MM.1S (cell line): ENCODE measurements at regions not wholly inside any gene's neighbourhood (a gene's known extent, or its start where the extent isn't known, plus 50 kb on each side); places are given as distances from the start of the nearest gene placed in this dataset.

Source experiments
- DNase-seq: peaks from one replicate; pipeline ENCODE4 v3.0.0-alpha.2; 2015
- H2AFZ ChIP-seq: fragments of 300-600 bp; sonication (generic); 2 replicates; pipeline ENCODE4 v1.6.0; 2016; ENCODE audit warnings: antibody characterized with exemption, low read length
- H3F3A ChIP-seq: fragments of 300-600 bp; sonication (generic); 2 replicates; pipeline ENCODE4 v1.6.1; 2016; ENCODE audit warnings: mild to moderate bottlenecking, antibody characterized with exemption, low read length, moderate library complexity, mixed read lengths; ENCODE audit not compliant: insufficient read depth
- H3K27ac ChIP-seq: fragments of 300-600 bp; sonication (generic); 2 replicates; pipeline ENCODE4 v1.5.1; 2016; ENCODE audit warnings: mild to moderate bottlenecking, low read length
- H3K27me3 ChIP-seq: fragments of 300-600 bp; sonication (generic); replicated peaks from 2 replicates; pipeline ENCODE4 v1.6.0; 2016; ENCODE audit warnings: low read length; ENCODE audit not compliant: insufficient read depth
- H3K36me3 ChIP-seq: fragments of 300-600 bp; sonication (generic); replicated peaks from 2 replicates; pipeline ENCODE4 v1.6.1; 2016; ENCODE audit warnings: mild to moderate bottlenecking, low read length, mixed read lengths; ENCODE audit not compliant: insufficient read depth
- H3K4me1 ChIP-seq: fragments of 300-600 bp; sonication (generic); 2 replicates; pipeline ENCODE4 v1.6.1; 2016; ENCODE audit warnings: low read length, mixed read lengths
- H3K4me2 ChIP-seq: fragments of 300-600 bp; sonication (generic); 2 replicates; pipeline ENCODE4 v1.6.0; 2016; ENCODE audit warnings: low read depth, low read length
- H3K4me3 ChIP-seq: fragments of 300-600 bp; sonication (generic); 2 replicates; pipeline ENCODE4 v1.5.1; 2016; ENCODE audit warnings: low read length, mixed read lengths
- H3K79me2 ChIP-seq: fragments of 300-600 bp; sonication (generic); 2 replicates; pipeline ENCODE4 v1.6.1; 2016; ENCODE audit warnings: mixed run types, low read length, mixed read lengths
- H3K9ac ChIP-seq: fragments of 300-600 bp; sonication (generic); 2 replicates; pipeline ENCODE4 v1.6.1; 2016; ENCODE audit warnings: low read length, mixed read lengths
- H3K9me2 ChIP-seq: fragments of 300-600 bp; sonication (generic); replicated peaks from 2 replicates; pipeline ENCODE4 v1.6.1; 2016; ENCODE audit warnings: mild to moderate bottlenecking, low read length, mixed read lengths; ENCODE audit not compliant: insufficient read depth
- H3K9me3 ChIP-seq: fragments of 300-600 bp; sonication (generic); replicated peaks from 2 replicates; pipeline ENCODE4 v1.6.1; 2016; ENCODE audit warnings: mild to moderate bottlenecking, low read length, mixed read lengths; ENCODE audit not compliant: insufficient read depth
- H4K20me1 ChIP-seq: fragments of 300-600 bp; sonication (generic); 2 replicates; pipeline ENCODE4 v1.6.1; 2016; ENCODE audit warnings: mild to moderate bottlenecking, low read length, moderate library complexity, mixed read lengths; ENCODE audit not compliant: insufficient read depth
- EZH2 ChIP-seq: fragments of 300-600 bp; sonication (generic); optimal IDR thresholded peaks from 2 replicates; pipeline ENCODE3; 2017; ENCODE audit warnings: low read depth, mild to moderate bottlenecking, antibody characterized with exemption, low read length, mixed read lengths
- EZH2phosphoT487 ChIP-seq: fragments of 300-600 bp; sonication (generic); IDR thresholded peaks from 2 replicates; pipeline ENCODE4 v1.6.1; 2018; ENCODE audit warnings: antibody characterized with exemption, low read length
- TF ChIP-seq, protein P1 (sequence below): fragments of 300-600 bp; sonication (generic); IDR thresholded peaks from 2 replicates; pipeline ENCODE4 v1.5.1; 2016; ENCODE audit warnings: antibody characterized with exemption, low read length, mixed read lengths

DNA sequence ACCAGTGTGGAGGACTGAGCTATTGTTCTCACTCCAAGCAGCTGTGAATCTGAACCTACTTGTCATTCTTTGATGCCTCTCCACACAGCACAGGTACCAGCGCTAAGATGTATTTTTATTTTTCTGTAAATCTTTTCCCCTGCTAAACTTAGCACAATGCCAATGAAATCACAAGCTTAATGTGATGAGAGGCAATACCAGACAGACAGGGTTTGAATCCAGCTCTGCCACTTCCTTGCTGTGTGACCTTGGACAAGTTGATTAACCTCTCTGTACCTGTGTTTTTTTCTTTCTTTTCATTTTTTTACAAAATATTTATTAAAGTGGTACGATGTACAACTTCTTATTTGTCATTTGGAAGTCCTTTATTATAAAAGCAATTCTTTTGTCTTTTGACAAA is 757.6 kb downstream of the MED13L start:
- no peak for DNase-seq
- H3K79me2 ChIP-seq, result no peaks in the 10 kb centered on the region
- H3K4me3 ChIP-seq, result no peak overlapping the region
- no peaks in the 10 kb centered on the region for H3K4me1 ChIP-seq
- no peak overlapping the region for H2AFZ ChIP-seq
- no peaks in the 10 kb centered on the region for H3K27me3 ChIP-seq
- H3K4me2 ChIP-seq, result no peak overlapping the region
- H3K36me3 ChIP-seq, result no peaks in the 10 kb centered on the region
- no peaks in the 10 kb centered on the region for H3K9me2 ChIP-seq
- no peaks in the 10 kb centered on the region for H3K9me3 ChIP-seq
- no peaks in the 10 kb centered on the region for H4K20me1 ChIP-seq
- no peaks in the 10 kb centered on the region for H3F3A ChIP-seq
- H3K9ac ChIP-seq, result no peak overlapping the region
- TF ChIP-seq, protein P1, sequence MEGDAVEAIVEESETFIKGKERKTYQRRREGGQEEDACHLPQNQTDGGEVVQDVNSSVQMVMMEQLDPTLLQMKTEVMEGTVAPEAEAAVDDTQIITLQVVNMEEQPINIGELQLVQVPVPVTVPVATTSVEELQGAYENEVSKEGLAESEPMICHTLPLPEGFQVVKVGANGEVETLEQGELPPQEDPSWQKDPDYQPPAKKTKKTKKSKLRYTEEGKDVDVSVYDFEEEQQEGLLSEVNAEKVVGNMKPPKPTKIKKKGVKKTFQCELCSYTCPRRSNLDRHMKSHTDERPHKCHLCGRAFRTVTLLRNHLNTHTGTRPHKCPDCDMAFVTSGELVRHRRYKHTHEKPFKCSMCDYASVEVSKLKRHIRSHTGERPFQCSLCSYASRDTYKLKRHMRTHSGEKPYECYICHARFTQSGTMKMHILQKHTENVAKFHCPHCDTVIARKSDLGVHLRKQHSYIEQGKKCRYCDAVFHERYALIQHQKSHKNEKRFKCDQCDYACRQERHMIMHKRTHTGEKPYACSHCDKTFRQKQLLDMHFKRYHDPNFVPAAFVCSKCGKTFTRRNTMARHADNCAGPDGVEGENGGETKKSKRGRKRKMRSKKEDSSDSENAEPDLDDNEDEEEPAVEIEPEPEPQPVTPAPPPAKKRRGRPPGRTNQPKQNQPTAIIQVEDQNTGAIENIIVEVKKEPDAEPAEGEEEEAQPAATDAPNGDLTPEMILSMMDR, result no peak
- TF ChIP-seq EZH2 (no peak), EZH2phosphoT487 (no peak)
- no peak overlapping the region for H3K27ac ChIP-seq

DNA sequence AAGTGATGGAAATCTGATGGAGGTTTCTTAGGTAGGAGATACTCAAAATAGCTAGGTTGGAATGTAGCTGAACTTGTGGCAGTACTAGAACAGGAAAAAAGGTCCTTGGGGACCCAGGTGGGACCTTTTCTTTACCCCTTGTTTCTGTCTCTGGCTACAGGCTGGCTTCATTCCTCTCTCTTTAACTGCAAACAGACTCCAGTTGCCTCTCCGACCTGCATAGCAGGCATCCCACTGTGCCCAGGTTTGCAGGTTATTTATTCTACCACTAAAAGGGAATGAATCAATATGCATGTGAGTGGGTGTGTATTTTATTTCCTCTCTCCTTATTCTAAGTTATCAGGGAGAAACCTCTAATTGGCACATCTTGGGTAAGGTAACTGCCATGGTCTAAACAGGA is 758.1 kb downstream of the MED13L start:
- no peak overlapping the region for H3K4me2 ChIP-seq
- no peak for DNase-seq

DNA sequence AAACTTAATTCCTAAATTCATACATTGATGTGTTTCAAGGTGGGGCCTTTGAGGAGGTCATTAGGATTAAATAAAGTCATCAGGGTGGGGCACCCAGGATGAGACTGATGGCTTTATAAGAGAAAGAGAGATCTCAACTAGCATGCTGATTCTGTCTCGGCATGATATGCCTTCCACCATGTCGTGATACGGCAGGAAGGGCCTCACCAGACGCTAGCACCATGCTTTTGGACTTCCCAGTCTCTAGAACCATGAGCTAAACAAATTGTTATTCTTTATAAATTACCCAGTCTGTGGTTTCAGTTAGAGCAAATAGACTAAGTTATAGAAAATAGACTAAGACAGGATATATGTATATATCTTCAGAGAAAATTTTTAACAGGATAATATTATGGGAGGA is 759.6 kb downstream of the MED13L start:
- Histone ChIP-seq H2AFZ (no peak overlapping the region), H3K36me3 (no peaks in the 10 kb centered on the region), H3K9ac (no peak overlapping the region), H3F3A (no peaks in the 10 kb centered on the region), H3K79me2 (no peaks in the 10 kb centered on the region), H3K4me1 (no peaks in the 10 kb centered on the region), H3K9me3 (no peaks in the 10 kb centered on the region), H3K27ac (no peak overlapping the region), H4K20me1 (no peaks in the 10 kb centered on the region), H3K4me2 (no peak overlapping the region), H3K27me3 (no peaks in the 10 kb centered on the region), H3K9me2 (no peaks in the 10 kb centered on the region), H3K4me3 (no peak overlapping the region)
- DNase-seq, result no peak
- TF ChIP-seq, protein P1, result no peak
- no peak for TF ChIP-seq EZH2phosphoT487
- TF ChIP-seq EZH2, result no peak

More for the DNA sequence above, 758.1 kb downstream of the MED13L start:
- Histone ChIP-seq H3K27ac (no peak overlapping the region), H3K4me3 (no peak overlapping the region), H4K20me1 (no peaks in the 10 kb centered on the region), H3K9me2 (no peaks in the 10 kb centered on the region), H3K79me2 (no peaks in the 10 kb centered on the region), H2AFZ (no peak overlapping the region), H3K4me1 (no peaks in the 10 kb centered on the region), H3K27me3 (no peaks in the 10 kb centered on the region), H3K9ac (no peak overlapping the region), H3F3A (no peaks in the 10 kb centered on the region), H3K36me3 (no peaks in the 10 kb centered on the region), H3K9me3 (no peaks in the 10 kb centered on the region)
- TF ChIP-seq EZH2phosphoT487, result no peak
- TF ChIP-seq, protein P1, result no peak
- no peak for TF ChIP-seq EZH2
